Bronchial epithelial cell (primary cell): ENCODE measurements at regions not wholly inside any gene's neighbourhood (a gene's known extent, or its start where the extent isn't known, plus 50 kb on each side); places are given as distances from the start of the nearest gene placed in this dataset.
A peak's percentile ranks its signal among the peaks of the same experiment; 100 is the strongest.
"Not testable (repeated sequence)": the region's sequence is repeated elsewhere in the genome, so short reads cannot be mapped to it uniquely, and the experiment has no call there.

Experiments used
- DNase-seq: peaks from one replicate; pipeline ENCODE4 v3.0.0-alpha.2; 2010; ENCODE audit warnings: low read depth
- FAIRE-seq: peaks from 2 replicates; lab custom pipeline; 2011; peaks lifted over from hg19 to GRCh38; lab: Jason Lieb, UNC
- H3K27me3 ChIP-seq: 2 replicates; pipeline ENCODE4 v1.5.1; 2011; ENCODE audit warnings: low read length; ENCODE audit not compliant: control insufficient read depth, insufficient read depth
- H3K36me3 ChIP-seq: 2 replicates; pipeline ENCODE4 v1.5.1; 2011; ENCODE audit warnings: low read length; ENCODE audit not compliant: control insufficient read depth, insufficient read depth
- H3K4me3 ChIP-seq: 2 replicates; pipeline ENCODE4 v1.5.1; 2011; ENCODE audit warnings: mild to moderate bottlenecking, low read depth, low read length, control low read depth
- CTCF ChIP-seq: IDR thresholded peaks from 2 replicates; pipeline ENCODE4 v1.5.1; 2011; ENCODE audit warnings: mild to moderate bottlenecking, moderate library complexity, low read length, control low read depth, inconsistent platforms; ENCODE audit not compliant: insufficient read depth, severe bottlenecking

DNA sequence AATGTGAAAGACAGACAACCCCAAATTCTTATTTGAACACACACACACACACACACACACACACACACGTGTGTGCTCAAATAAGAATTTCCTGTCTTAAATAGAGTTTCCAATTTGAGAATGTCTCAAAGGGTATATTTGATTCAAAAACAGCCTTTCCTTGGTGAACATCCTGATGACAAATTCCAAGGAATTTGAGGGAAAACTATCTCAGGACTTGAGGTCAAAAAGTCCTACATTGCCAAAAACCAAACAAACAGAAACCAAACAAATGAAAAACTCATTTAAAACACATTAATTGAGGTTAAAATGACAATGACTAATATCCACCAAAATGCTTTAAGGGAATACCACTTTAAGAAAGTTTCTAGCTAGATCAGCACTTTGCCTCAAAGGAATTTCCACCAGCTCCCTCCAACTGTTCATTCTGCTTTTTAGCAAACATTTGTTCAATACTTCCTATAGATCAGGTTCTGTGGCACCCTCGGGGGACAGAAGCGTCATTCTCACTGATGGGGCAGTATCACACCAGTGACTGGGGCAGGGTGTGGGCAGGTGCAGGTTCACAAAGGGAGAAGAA, 232.1 kb upstream of the TRIB2 start:
- Histone ChIP-seq H3K4me3 (no peak overlapping the region), H3K27me3 (no peaks in the 10 kb centered on the region), H3K36me3 (no peaks in the 10 kb centered on the region)
- DNase-seq (no peak), FAIRE-seq (no peak)
- TF ChIP-seq CTCF: no peak

- FAIRE-seq: no peak
These were observed 230.3 kb upstream of the TRIB2 start for GRCh38 chr2:12486205-12487118.

DNA sequence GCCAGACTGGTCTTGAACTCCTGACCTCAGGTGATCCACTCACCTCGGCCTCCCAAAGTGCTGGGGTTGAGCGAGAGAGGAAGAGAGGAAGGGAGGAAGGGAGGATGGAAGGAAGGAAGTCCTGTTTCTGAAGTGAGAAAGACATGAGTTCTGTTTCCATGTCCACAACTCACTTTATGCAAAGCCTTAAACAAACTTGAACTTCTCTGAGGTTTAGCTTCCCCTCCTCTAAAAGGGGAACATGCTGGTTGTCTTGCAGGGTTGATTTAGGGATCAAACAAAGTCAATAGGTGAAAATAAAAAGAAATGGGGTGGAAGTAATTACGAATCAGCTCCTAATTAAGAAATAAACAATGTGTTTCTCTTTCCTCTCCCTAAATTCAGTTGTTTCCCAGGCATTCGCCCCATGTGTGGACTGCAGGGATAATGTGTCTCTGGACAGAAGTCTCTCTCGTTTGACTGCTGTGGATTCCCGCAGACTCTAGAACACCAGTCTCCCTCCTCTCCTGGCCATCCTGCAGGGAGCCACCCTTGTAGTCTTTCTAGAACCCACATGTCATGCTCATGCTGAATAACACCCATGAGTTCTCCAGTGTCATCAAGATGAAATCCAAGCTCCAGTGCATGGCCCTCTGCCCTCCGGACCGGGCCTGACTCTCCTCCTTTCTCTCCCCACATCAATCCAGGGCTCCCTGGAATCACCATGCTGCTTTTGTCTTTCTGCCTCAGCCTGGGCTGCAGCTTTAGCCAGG, 229.3 kb upstream of the TRIB2 start:
- H3K4me3 ChIP-seq: no peak overlapping the region
- DNase-seq: no peak
- FAIRE-seq: no peak
- no peak for TF ChIP-seq CTCF
- H3K36me3 ChIP-seq: no peaks in the 10 kb centered on the region
- H3K27me3 ChIP-seq: no peaks in the 10 kb centered on the region

More at GRCh38 chr2:12486205-12487118, 230.3 kb upstream of the TRIB2 start:
- Histone ChIP-seq H3K36me3 (no peaks in the 10 kb centered on the region), H3K27me3 (no peaks in the 10 kb centered on the region), H3K4me3 (no peak overlapping the region)
- DNase-seq: peak; percentile 85
- TF ChIP-seq CTCF: no peak

- Histone ChIP-seq H3K27me3 (no peaks in the 10 kb centered on the region), H3K36me3 (no peaks in the 10 kb centered on the region), H3K4me3 (no peak overlapping the region)
- DNase-seq (no peak), FAIRE-seq (peak; percentile 28)
- TF ChIP-seq CTCF: no peak
These were observed 228.1 kb upstream of the TRIB2 start for GRCh38 chr2:12488352-12489318.

- H3K27me3 ChIP-seq: no peaks in the 10 kb centered on the region
- DNase-seq: peak; percentile 54
- no peak overlapping the region for H3K4me3 ChIP-seq
- H3K36me3 ChIP-seq: no peaks in the 10 kb centered on the region
- TF ChIP-seq CTCF: no peak
- FAIRE-seq: no peak
These were observed 226.1 kb upstream of the TRIB2 start for GRCh38 chr2:12490641-12491040.

DNA sequence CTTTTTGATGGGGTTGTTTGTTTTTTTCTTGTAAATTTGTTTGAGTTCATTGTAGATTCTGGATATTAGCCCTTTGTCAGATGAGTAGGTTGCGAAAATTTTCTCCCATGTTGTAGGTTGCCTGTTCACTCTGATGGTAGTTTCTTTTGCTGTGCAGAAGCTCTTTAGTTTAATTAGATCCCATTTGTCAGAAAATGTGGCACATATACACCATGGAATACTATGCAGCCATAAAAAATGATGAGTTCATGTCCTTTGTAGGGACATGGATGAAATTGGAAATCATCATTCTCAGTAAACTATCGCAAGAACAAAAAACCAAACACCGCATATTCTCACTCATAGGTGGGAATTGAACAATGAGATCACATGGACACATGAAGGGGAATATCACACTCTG, 224.4 kb upstream of the TRIB2 start:
- FAIRE-seq, DNase-seq, H3K4me3 ChIP-seq, H3K36me3 ChIP-seq, H3K27me3 ChIP-seq: not testable (repeated sequence)
